Neural progenitor cell (in vitro differentiated cells): ENCODE measurements at regions not wholly inside any gene's neighbourhood (a gene's known extent, or its start where the extent isn't known, plus 50 kb on each side); places are given as distances from the start of the nearest gene placed in this dataset.

Experiments
- EZH2phosphoT487 ChIP-seq: fragments of 200-600 bp; sonication (generic); IDR thresholded peaks from 2 replicates; pipeline ENCODE4 v1.6.1; 2017; ENCODE audit warnings: antibody characterized with exemption
- TF ChIP-seq, protein P1 (sequence below): fragments of 200-600 bp; sonication (generic); IDR thresholded peaks from 2 replicates; pipeline ENCODE4 v1.5.1; 2017; ENCODE audit warnings: antibody characterized with exemption, mild to moderate bottlenecking

DNA sequence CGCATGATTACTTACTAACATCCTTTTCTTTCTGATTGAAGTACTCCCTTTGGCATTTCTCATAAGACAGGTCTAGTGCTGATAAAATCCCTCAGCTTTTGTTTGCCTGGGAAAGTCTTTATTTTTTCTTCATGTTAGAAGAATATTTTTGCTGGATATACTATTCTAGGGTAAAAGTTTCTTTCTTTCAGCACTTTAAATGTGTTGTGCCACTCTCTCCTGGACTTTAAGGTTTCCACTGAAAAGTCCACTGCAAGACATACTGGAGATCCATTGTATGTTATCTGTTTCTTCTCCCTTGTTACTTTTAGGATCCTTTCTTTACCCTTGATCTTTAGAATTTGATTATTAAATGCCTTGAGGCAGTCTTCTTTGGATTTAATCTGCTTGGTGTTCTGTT lies 796.7 kb downstream of the UQCRFS1 start:
- TF ChIP-seq, protein P1, sequence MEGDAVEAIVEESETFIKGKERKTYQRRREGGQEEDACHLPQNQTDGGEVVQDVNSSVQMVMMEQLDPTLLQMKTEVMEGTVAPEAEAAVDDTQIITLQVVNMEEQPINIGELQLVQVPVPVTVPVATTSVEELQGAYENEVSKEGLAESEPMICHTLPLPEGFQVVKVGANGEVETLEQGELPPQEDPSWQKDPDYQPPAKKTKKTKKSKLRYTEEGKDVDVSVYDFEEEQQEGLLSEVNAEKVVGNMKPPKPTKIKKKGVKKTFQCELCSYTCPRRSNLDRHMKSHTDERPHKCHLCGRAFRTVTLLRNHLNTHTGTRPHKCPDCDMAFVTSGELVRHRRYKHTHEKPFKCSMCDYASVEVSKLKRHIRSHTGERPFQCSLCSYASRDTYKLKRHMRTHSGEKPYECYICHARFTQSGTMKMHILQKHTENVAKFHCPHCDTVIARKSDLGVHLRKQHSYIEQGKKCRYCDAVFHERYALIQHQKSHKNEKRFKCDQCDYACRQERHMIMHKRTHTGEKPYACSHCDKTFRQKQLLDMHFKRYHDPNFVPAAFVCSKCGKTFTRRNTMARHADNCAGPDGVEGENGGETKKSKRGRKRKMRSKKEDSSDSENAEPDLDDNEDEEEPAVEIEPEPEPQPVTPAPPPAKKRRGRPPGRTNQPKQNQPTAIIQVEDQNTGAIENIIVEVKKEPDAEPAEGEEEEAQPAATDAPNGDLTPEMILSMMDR = no peak
- TF ChIP-seq EZH2phosphoT487 = no peak
